Epithelial cell of esophagus (primary cell): ENCODE measurements at regions not wholly inside any gene's neighbourhood (a gene's known extent, or its start where the extent isn't known, plus 50 kb on each side); places are given as distances from the start of the nearest gene placed in this dataset.
"Not testable (repeated sequence)": the region's sequence is repeated elsewhere in the genome, so short reads cannot be mapped to it uniquely, and the experiment has no call there.

Experiments
- DNase-seq: peaks from one replicate; pipeline ENCODE4 v3.0.0; 2010; ENCODE audit warnings: low read depth
- H3K4me3 ChIP-seq: 2 replicates; pipeline ENCODE4 v1.5.1; 2011; ENCODE audit warnings: mild to moderate bottlenecking, low read length, control low read depth
- CTCF ChIP-seq: IDR thresholded peaks from 2 replicates; pipeline ENCODE4 v1.5.1; 2011; ENCODE audit warnings: low read depth, mild to moderate bottlenecking, low read length, control low read depth, inconsistent platforms; ENCODE audit not compliant: insufficient read depth; ENCODE audit errors: missing control alignments

GRCh38 chr2:139544186-139544851, 764.1 kb upstream of the NXPH2 start:
- DNase-seq: no peak
- H3K4me3 ChIP-seq: no peak overlapping the region
- no peak for TF ChIP-seq CTCF

- H3K4me3 ChIP-seq, DNase-seq: not testable (repeated sequence)
Measured at GRCh38 chr2:139538332-139539020, 758.3 kb upstream of the NXPH2 start.

GRCh38 chr2:139529080-139529479, 748.9 kb upstream of the NXPH2 start:
- H3K4me3 ChIP-seq: no peak overlapping the region
- DNase-seq: no peak
- no peak for TF ChIP-seq CTCF

- no peak for TF ChIP-seq CTCF
- H3K4me3 ChIP-seq: no peak overlapping the region
- DNase-seq: no peak
Measured at GRCh38 chr2:139526781-139527180, 746.6 kb upstream of the NXPH2 start.

GRCh38 chr2:139518321-139518720, 738.1 kb upstream of the NXPH2 start:
- DNase-seq: no peak
- H3K4me3 ChIP-seq: no peak overlapping the region
- no peak for TF ChIP-seq CTCF

GRCh38 chr2:139514951-139515350, 734.8 kb upstream of the NXPH2 start:
- no peak for TF ChIP-seq CTCF
- DNase-seq: no peak
- H3K4me3 ChIP-seq: no peak overlapping the region

- no peak for DNase-seq
- H3K4me3 ChIP-seq: no peak overlapping the region
- TF ChIP-seq CTCF: no peak
Measured at GRCh38 chr2:139495851-139496250, 715.7 kb upstream of the NXPH2 start.
